ENCODE measurements at regions not wholly inside any gene's neighbourhood (a gene's known extent, or its start where the extent isn't known, plus 50 kb on each side); places are given as distances from the start of the nearest gene placed in this dataset.

- TF ChIP-seq POLR2A (IDR thresholded peaks at IDR 0.05) (no peak), CTCF (IDR thresholded peaks at IDR 0.05) (no peak)
These were observed 167.4 kb downstream of the FZD1 start for GRCh38 chr7:91431601-91432000.

Data from stomach (tissue), 4 donors.